Suprapubic skin (tissue), 4 donors: ENCODE measurements at regions not wholly inside any gene's neighbourhood (a gene's known extent, or its start where the extent isn't known, plus 50 kb on each side); places are given as distances from the start of the nearest gene placed in this dataset.

ENCODE experiments used
- DNase-seq, 2 donors: peaks; one replicate each; pipeline ENCODE4 v3.0.0-alpha.2; 2019; ENCODE audit warnings: low spot score in 2 of 2
- H3K27ac ChIP-seq: fragments of 200-600 bp; sonication (generic); one replicate; pipeline ENCODE4 v1.5.1; 2019
- H3K27me3 ChIP-seq: fragments of 200-600 bp; sonication (generic); one replicate; pipeline ENCODE4 v1.5.1; 2019
- H3K36me3 ChIP-seq: fragments of 200-600 bp; sonication (generic); one replicate; pipeline ENCODE4 v1.5.1; 2019
- H3K4me1 ChIP-seq: fragments of 200-600 bp; sonication (generic); one replicate; pipeline ENCODE4 v1.5.1; 2019
- H3K4me3 ChIP-seq: fragments of 200-600 bp; sonication (generic); one replicate; pipeline ENCODE4 v1.5.1; 2019; ENCODE audit warnings: mild to moderate bottlenecking
- H3K9me3 ChIP-seq: fragments of 200-600 bp; sonication (generic); one replicate; pipeline ENCODE4 v1.5.1; 2019
- CTCF ChIP-seq, 2 donors: fragments of 200-600 bp in 1 of 2; fragments of 450-650 bp in 1 of 2; sonication (generic) in 1 of 2; IDR thresholded peaks; one replicate each; pipeline ENCODE4 v1.5.1; 2016 to 2019; ENCODE audit warnings: antibody characterized with exemption in 2 of 2, mild to moderate bottlenecking in 1 of 2, moderate library complexity in 1 of 2
- EP300 ChIP-seq: sonication (generic); formaldehyde crosslinking; IDR thresholded peaks from one replicate; pipeline ENCODE4 v1.6.1; 2017; ENCODE audit warnings: antibody characterized with exemption
- POLR2A ChIP-seq, 2 donors: fragments of 450-650 bp; IDR thresholded peaks; one replicate each; pipeline ENCODE4 v1.6.1; 2017; ENCODE audit warnings: antibody characterized with exemption in 2 of 2, mild to moderate bottlenecking in 2 of 2, moderate library complexity in 2 of 2
- POLR2AphosphoS5 ChIP-seq, 3 donors: sonication (generic); formaldehyde crosslinking; IDR thresholded peaks; one replicate each; pipeline ENCODE4 v1.6.1; 2017; ENCODE audit warnings: antibody characterized with exemption in 3 of 3
- WGBS: methylation state at CpG from one replicate; pipeline ENCODE4 v1.1.5; 2018; 5-methylcytosine and 5-hydroxymethylcytosine counted together

- H3K36me3 ChIP-seq = no peaks in the 10 kb centered on the region
- no peak overlapping the region for H3K4me3 ChIP-seq
- H3K27ac ChIP-seq = no peak overlapping the region
- TF ChIP-seq POLR2AphosphoS5 (IDR thresholded peaks at IDR 0.05) (no peak), POLR2A (IDR thresholded peaks at IDR 0.05) (no peak), CTCF (IDR thresholded peaks at IDR 0.05) (no peak), EP300 (no peak)
- WGBS = 54% methylated on average over 4 of the region's 4 CpGs
- H3K27me3 ChIP-seq = no peaks in the 10 kb centered on the region
- no peaks in the 10 kb centered on the region for H3K4me1 ChIP-seq
- DNase-seq = no peak
- no peaks in the 10 kb centered on the region for H3K9me3 ChIP-seq
Observed at GRCh38 chr10:109417803-109418202, 505.5 kb downstream of the XPNPEP1 start.

- H3K27ac ChIP-seq = no peak overlapping the region
- H3K9me3 ChIP-seq = no peaks in the 10 kb centered on the region
- no peaks in the 10 kb centered on the region for H3K36me3 ChIP-seq
- DNase-seq = no peak
- no peaks in the 10 kb centered on the region for H3K27me3 ChIP-seq
- TF ChIP-seq POLR2AphosphoS5 (IDR thresholded peaks at IDR 0.05) = no peak
- TF ChIP-seq POLR2A (IDR thresholded peaks at IDR 0.05) = no peak
- no peak for TF ChIP-seq CTCF (IDR thresholded peaks at IDR 0.05)
- no peak for TF ChIP-seq EP300
- 90% methylated on average over 1 of the region's 1 CpG for WGBS
- no peak overlapping the region for H3K4me3 ChIP-seq
- H3K4me1 ChIP-seq = no peaks in the 10 kb centered on the region
Observed at GRCh38 chr10:109412353-109412752, 511.0 kb downstream of the XPNPEP1 start.

- Histone ChIP-seq H3K27ac (no peak overlapping the region), H3K36me3 (no peaks in the 10 kb centered on the region), H3K4me3 (no peak overlapping the region), H3K9me3 (no peaks in the 10 kb centered on the region), H3K4me1 (no peaks in the 10 kb centered on the region), H3K27me3 (no peaks in the 10 kb centered on the region)
- 48% methylated on average over 3 of the region's 3 CpGs for WGBS
- TF ChIP-seq CTCF (IDR thresholded peaks at IDR 0.05) = no peak
- TF ChIP-seq EP300 = no peak
- no peak for DNase-seq
Observed at GRCh38 chr10:109411917-109412316, 511.4 kb downstream of the XPNPEP1 start.

- no peak overlapping the region for H3K4me3 ChIP-seq
- no peak for DNase-seq
- H3K27ac ChIP-seq = peak overlapping the region; percentile 54
- no peaks in the 10 kb centered on the region for H3K9me3 ChIP-seq
- no peaks in the 10 kb centered on the region for H3K27me3 ChIP-seq
- TF ChIP-seq POLR2AphosphoS5 (IDR thresholded peaks at IDR 0.05) (no peak), CTCF (IDR thresholded peaks at IDR 0.05) (no peak), POLR2A (IDR thresholded peaks at IDR 0.05) (no peak), EP300 (no peak)
- H3K4me1 ChIP-seq = peaks cover 5% of the 10 kb centered on the region
- 62% methylated on average over 2 of the region's 2 CpGs for WGBS
- H3K36me3 ChIP-seq = no peaks in the 10 kb centered on the region
Observed at GRCh38 chr10:109405338-109405737, 518.0 kb downstream of the XPNPEP1 start.

- no peaks in the 10 kb centered on the region for H3K9me3 ChIP-seq
- no peak overlapping the region for H3K27ac ChIP-seq
- no peak for DNase-seq
- peaks cover 5% of the 10 kb centered on the region for H3K4me1 ChIP-seq
- TF ChIP-seq CTCF (IDR thresholded peaks at IDR 0.05) (no peak), EP300 (no peak), POLR2AphosphoS5 (IDR thresholded peaks at IDR 0.05) (no peak), POLR2A (IDR thresholded peaks at IDR 0.05) (no peak)
- H3K27me3 ChIP-seq = no peaks in the 10 kb centered on the region
- H3K36me3 ChIP-seq = no peaks in the 10 kb centered on the region
- H3K4me3 ChIP-seq = no peak overlapping the region
- WGBS = 67% methylated on average over 2 of the region's 2 CpGs
Observed at GRCh38 chr10:109403551-109403950, 519.8 kb downstream of the XPNPEP1 start.
